ENCODE measurements at regions not wholly inside any gene's neighbourhood (a gene's known extent, or its start where the extent isn't known, plus 50 kb on each side); places are given as distances from the start of the nearest gene placed in this dataset.
A peak's percentile ranks its signal among the peaks of the same experiment; 100 is the strongest.

GRCh38 chr9:118637681-118638080 is 731.6 kb downstream of the BRINP1 start:
- no peak for ATAC-seq
- no peak for TF ChIP-seq PPARA (CRISPR knock-in tag; IDR thresholded peaks at IDR 0.05; ENCODE audit: borderline replicate concordance)
- TF ChIP-seq RARB (CRISPR knock-in tag; IDR thresholded peaks at IDR 0.05), result no peak
- no peak for TF ChIP-seq ZFP30 (CRISPR knock-in tag; IDR thresholded peaks at IDR 0.05)
- TF ChIP-seq ISL1 (CRISPR knock-in tag; IDR thresholded peaks at IDR 0.05), result no peak
- no peak for TF ChIP-seq SNAI2 (CRISPR knock-in tag; IDR thresholded peaks at IDR 0.05)

GRCh38 chr9:118640836-118641560 is 728.2 kb downstream of the BRINP1 start:
- no peak for ATAC-seq
- no peak for TF ChIP-seq PATZ1 (CRISPR knock-in tag; IDR thresholded peaks at IDR 0.05; ENCODE audit: borderline replicate concordance)
- no peak for TF ChIP-seq ZNF70 (CRISPR knock-in tag; IDR thresholded peaks at IDR 0.05)
- no peak for TF ChIP-seq ZC3H10 (CRISPR knock-in tag; IDR thresholded peaks at IDR 0.05)
- TF ChIP-seq RARB (CRISPR knock-in tag; IDR thresholded peaks at IDR 0.05), result no peak
- TF ChIP-seq ZNF8 (CRISPR knock-in tag; IDR thresholded peaks at IDR 0.05), result no peak
- no peak for TF ChIP-seq ZFP3 (CRISPR knock-in tag; IDR thresholded peaks at IDR 0.05)
- TF ChIP-seq PPARA (CRISPR knock-in tag; IDR thresholded peaks at IDR 0.05; ENCODE audit: borderline replicate concordance), result no peak
- TF ChIP-seq ZNF565 (CRISPR knock-in tag; conservative IDR thresholded peaks at IDR 0.05; ENCODE audit: low read depth), result no peak
- TF ChIP-seq OSR1 (CRISPR knock-in tag; IDR thresholded peaks at IDR 0.05), result no peak
- TF ChIP-seq CSRNP3 (CRISPR knock-in tag; IDR thresholded peaks at IDR 0.05), result no peak
- no peak for TF ChIP-seq ESRRG (CRISPR knock-in tag; IDR thresholded peaks at IDR 0.05)
- TF ChIP-seq TCF4 (CRISPR knock-in tag; IDR thresholded peaks at IDR 0.05; ENCODE audit: borderline replicate concordance), result no peak

- TF ChIP-seq ISL1 (CRISPR knock-in tag; IDR thresholded peaks at IDR 0.05), result peak; percentile 41; the same call in 1 of the 2 replicates
- TF ChIP-seq ZFP3 (CRISPR knock-in tag; IDR thresholded peaks at IDR 0.05), result no peak
- no peak for TF ChIP-seq BACH2 (CRISPR knock-in tag; IDR thresholded peaks at IDR 0.05; ENCODE audit: borderline replicate concordance)
- ATAC-seq, result no peak
Observed at GRCh38 chr9:118643118-118643517, 726.1 kb downstream of the BRINP1 start.

GRCh38 chr9:118644066-118644465 is 725.2 kb downstream of the BRINP1 start:
- ATAC-seq, result no peak
- TF ChIP-seq ESRRG (CRISPR knock-in tag; IDR thresholded peaks at IDR 0.05), result no peak
- no peak for TF ChIP-seq CSDC2 (CRISPR knock-in tag; IDR thresholded peaks at IDR 0.05)
- no peak for TF ChIP-seq ZC3H10 (CRISPR knock-in tag; IDR thresholded peaks at IDR 0.05)
- TF ChIP-seq GLIS3 (CRISPR knock-in tag; IDR thresholded peaks at IDR 0.05), result no peak
- no peak for TF ChIP-seq TOX (CRISPR knock-in tag; IDR thresholded peaks at IDR 0.05; ENCODE audit: borderline replicate concordance)
- no peak for TF ChIP-seq ZNF70 (CRISPR knock-in tag; IDR thresholded peaks at IDR 0.05)
- TF ChIP-seq POU6F1 (CRISPR knock-in tag; IDR thresholded peaks at IDR 0.05; ENCODE audit: borderline replicate concordance, low read depth), result no peak
- TF ChIP-seq TSHZ2 (CRISPR knock-in tag; IDR thresholded peaks at IDR 0.05), result no peak
- TF ChIP-seq BACH2 (CRISPR knock-in tag; IDR thresholded peaks at IDR 0.05; ENCODE audit: borderline replicate concordance), result no peak
